ENCODE measurements at regions not wholly inside any gene's neighbourhood (a gene's known extent, or its start where the extent isn't known, plus 50 kb on each side); places are given as distances from the start of the nearest gene placed in this dataset.

DNA sequence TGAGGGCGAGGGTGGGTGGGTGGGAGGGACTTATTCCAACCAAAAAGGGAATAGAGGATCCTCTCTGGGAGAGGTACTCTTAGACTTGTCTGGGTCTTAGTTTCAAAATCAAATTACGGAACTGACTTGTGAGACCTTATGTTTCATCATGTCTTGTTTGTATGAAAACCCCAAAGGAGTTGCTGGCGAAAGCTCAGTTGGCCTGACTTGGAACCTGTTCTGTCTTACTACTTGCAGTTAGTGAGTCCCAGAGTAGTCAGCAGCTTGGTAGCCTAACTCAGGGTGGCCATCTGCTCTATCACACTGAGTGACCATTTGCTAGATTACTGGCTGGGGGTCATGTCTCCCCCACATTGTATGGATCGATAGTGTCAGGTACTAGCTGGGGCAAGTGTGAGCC, 114.9 kb upstream of the MOCS1 start:
- Histone ChIP-seq H3K27ac (no peak overlapping the region), H3K4me3 (ENCODE audit: low read depth, low read length) (no peak overlapping the region), H3K4me2 (ENCODE audit: low read length) (no peak overlapping the region), H3K27me3 (ENCODE audit: control insufficient read depth, insufficient read depth, low read length) (no peaks in the 10 kb centered on the region), H3K36me3 (ENCODE audit: control insufficient read depth, insufficient read depth, low read length) (no peaks in the 10 kb centered on the region), H3K4me1 (no peaks in the 10 kb centered on the region), H2AFZ (no peak overlapping the region), H3K9ac (no peak overlapping the region), H3K79me2 (no peaks in the 10 kb centered on the region), H3K9me3 (ENCODE audit: control insufficient read depth, low read length) (no peaks in the 10 kb centered on the region)
- TF ChIP-seq, protein P1, sequence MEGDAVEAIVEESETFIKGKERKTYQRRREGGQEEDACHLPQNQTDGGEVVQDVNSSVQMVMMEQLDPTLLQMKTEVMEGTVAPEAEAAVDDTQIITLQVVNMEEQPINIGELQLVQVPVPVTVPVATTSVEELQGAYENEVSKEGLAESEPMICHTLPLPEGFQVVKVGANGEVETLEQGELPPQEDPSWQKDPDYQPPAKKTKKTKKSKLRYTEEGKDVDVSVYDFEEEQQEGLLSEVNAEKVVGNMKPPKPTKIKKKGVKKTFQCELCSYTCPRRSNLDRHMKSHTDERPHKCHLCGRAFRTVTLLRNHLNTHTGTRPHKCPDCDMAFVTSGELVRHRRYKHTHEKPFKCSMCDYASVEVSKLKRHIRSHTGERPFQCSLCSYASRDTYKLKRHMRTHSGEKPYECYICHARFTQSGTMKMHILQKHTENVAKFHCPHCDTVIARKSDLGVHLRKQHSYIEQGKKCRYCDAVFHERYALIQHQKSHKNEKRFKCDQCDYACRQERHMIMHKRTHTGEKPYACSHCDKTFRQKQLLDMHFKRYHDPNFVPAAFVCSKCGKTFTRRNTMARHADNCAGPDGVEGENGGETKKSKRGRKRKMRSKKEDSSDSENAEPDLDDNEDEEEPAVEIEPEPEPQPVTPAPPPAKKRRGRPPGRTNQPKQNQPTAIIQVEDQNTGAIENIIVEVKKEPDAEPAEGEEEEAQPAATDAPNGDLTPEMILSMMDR (IDR thresholded peaks at IDR 0.05): no peak

DNA sequence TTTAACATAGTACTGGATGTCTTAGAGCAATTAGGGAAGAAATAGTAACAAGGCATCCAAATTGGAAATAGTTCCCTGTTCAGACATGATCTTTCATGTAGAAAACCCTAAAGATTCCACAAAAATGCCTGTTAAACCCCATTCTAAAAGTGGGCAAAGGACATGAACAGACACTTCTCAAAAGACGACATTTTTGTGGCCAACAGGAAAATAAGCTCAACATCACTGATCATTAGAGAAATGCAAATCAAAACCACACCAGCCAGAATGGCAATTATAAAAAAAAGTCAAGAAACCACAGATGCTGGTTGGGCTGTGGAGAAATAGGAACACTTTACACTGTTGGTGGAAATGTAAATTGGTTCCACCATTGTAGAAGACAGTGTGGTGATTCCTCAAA, 109.9 kb upstream of the MOCS1 start:
- H2AFZ ChIP-seq: no peak overlapping the region
- no peak overlapping the region for H3K9ac ChIP-seq
- no peak overlapping the region for H3K27ac ChIP-seq
- H3K4me3 ChIP-seq (ENCODE audit: low read depth, low read length): no peak overlapping the region
- no peak overlapping the region for H3K4me2 ChIP-seq (ENCODE audit: low read length)
- H3K9me3 ChIP-seq (ENCODE audit: control insufficient read depth, low read length): peaks cover 3% of the 10 kb centered on the region
- H3K27me3 ChIP-seq (ENCODE audit: control insufficient read depth, insufficient read depth, low read length): no peaks in the 10 kb centered on the region
- TF ChIP-seq, protein P1 (IDR thresholded peaks at IDR 0.05): no peak
- no peaks in the 10 kb centered on the region for H3K79me2 ChIP-seq
- H3K36me3 ChIP-seq (ENCODE audit: control insufficient read depth, insufficient read depth, low read length): no peaks in the 10 kb centered on the region
- no peaks in the 10 kb centered on the region for H3K4me1 ChIP-seq

DNA sequence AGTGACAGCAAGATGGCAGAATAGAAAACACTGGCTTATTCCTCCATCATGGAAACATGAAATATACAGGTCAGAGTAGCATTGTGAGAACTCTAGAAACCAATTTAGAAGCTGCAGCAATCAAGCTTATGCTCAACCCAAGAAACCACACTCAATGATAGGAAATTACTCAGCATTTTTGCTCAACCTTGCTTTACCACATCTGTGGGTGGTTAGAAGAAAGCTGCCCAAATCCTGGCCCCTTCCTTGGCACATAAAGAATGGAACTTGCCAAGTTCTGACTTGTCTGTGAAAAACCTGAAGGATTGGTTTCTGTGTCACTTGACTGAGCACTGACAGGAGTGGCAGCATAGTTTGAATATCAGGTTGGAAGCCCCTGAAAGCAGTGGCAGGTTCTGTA, 108.0 kb upstream of the MOCS1 start:
- no peak overlapping the region for H3K27ac ChIP-seq
- H3K4me2 ChIP-seq (ENCODE audit: low read length): no peak overlapping the region
- no peak overlapping the region for H2AFZ ChIP-seq
- H3K9me3 ChIP-seq (ENCODE audit: control insufficient read depth, low read length): peaks cover 3% of the 10 kb centered on the region
- H3K79me2 ChIP-seq: no peaks in the 10 kb centered on the region
- no peaks in the 10 kb centered on the region for H3K27me3 ChIP-seq (ENCODE audit: control insufficient read depth, insufficient read depth, low read length)
- H3K4me1 ChIP-seq: no peaks in the 10 kb centered on the region
- H3K36me3 ChIP-seq (ENCODE audit: control insufficient read depth, insufficient read depth, low read length): no peaks in the 10 kb centered on the region
- TF ChIP-seq, protein P1 (IDR thresholded peaks at IDR 0.05): no peak
- H3K9ac ChIP-seq: no peak overlapping the region
- H3K4me3 ChIP-seq (ENCODE audit: low read depth, low read length): no peak overlapping the region

DNA sequence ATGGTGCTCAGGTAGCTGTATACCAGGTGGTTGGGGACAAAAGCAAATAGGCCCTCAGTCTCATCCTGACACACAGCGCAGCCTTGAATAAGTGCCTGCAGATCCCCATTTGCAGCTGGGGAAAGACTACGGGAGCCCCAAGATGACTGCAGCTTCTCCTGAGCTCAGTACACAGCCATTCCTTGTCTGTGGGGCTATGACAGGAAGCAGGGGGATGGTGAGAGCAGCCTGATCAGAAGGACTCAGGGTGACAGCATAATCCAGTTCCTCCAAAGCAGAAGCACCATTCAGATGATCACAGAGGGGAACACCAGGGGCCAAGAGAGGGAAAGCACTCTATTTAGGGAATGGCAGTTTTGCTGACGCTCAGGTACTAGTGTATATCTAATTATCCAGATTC, 104.8 kb upstream of the MOCS1 start:
- TF ChIP-seq, protein P1 (IDR thresholded peaks at IDR 0.05): no peak
- no peaks in the 10 kb centered on the region for H3K27me3 ChIP-seq (ENCODE audit: control insufficient read depth, insufficient read depth, low read length)
- no peak overlapping the region for H3K9ac ChIP-seq
- H3K4me2 ChIP-seq (ENCODE audit: low read length): no peak overlapping the region
- H3K4me3 ChIP-seq (ENCODE audit: low read depth, low read length): no peak overlapping the region
- no peaks in the 10 kb centered on the region for H3K4me1 ChIP-seq
- H3K27ac ChIP-seq: no peak overlapping the region
- H3K36me3 ChIP-seq (ENCODE audit: control insufficient read depth, insufficient read depth, low read length): no peaks in the 10 kb centered on the region
- no peaks in the 10 kb centered on the region for H3K79me2 ChIP-seq
- H2AFZ ChIP-seq: no peak overlapping the region
- peaks cover 3% of the 10 kb centered on the region for H3K9me3 ChIP-seq (ENCODE audit: control insufficient read depth, low read length)

DNA sequence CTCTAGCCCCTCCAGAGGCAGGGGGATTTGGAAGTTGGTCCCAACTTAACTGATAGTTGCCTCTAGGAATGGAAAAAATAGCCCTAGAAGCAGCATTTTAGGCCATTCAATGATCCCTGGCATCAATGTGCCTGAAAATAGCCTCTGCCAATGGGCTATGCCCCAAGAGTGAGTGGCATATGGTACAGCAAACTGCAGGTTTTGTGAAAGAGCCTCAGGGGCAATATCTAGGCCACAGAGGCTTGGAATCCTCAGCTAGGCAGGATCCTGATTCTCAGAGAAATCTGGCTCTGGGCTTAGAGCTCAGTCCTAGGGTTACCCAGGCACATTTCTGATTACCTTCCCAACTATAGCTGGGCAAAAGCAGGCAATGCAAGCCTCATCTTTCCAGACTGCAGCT, 104.4 kb upstream of the MOCS1 start:
- Histone ChIP-seq H3K9me3 (ENCODE audit: control insufficient read depth, low read length) (peaks cover 3% of the 10 kb centered on the region), H3K9ac (no peak overlapping the region), H3K79me2 (no peaks in the 10 kb centered on the region), H3K4me1 (no peaks in the 10 kb centered on the region), H3K36me3 (ENCODE audit: control insufficient read depth, insufficient read depth, low read length) (no peaks in the 10 kb centered on the region), H3K4me3 (ENCODE audit: low read depth, low read length) (no peak overlapping the region), H3K27ac (no peak overlapping the region), H3K4me2 (ENCODE audit: low read length) (no peak overlapping the region), H3K27me3 (ENCODE audit: control insufficient read depth, insufficient read depth, low read length) (no peaks in the 10 kb centered on the region), H2AFZ (no peak overlapping the region)
- TF ChIP-seq, protein P1 (IDR thresholded peaks at IDR 0.05): no peak

Data from parathyroid adenoma (tissue), 2 donors.